GM19023 (cell line): ENCODE measurements at regions not wholly inside any gene's neighbourhood (a gene's known extent, or its start where the extent isn't known, plus 50 kb on each side); places are given as distances from the start of the nearest gene placed in this dataset.
"Not testable (repeated sequence)": the region's sequence is repeated elsewhere in the genome, so short reads cannot be mapped to it uniquely, and the experiment has no call there.

Source experiments
- ATAC-seq: cut with Tn5 transposase; IDR thresholded peaks from one replicate; pipeline ENCODE4 v1.9.1; 2021; ENCODE audit warnings: mild to moderate bottlenecking, moderate library complexity; ENCODE audit not compliant: unreplicated experiment

DNA sequence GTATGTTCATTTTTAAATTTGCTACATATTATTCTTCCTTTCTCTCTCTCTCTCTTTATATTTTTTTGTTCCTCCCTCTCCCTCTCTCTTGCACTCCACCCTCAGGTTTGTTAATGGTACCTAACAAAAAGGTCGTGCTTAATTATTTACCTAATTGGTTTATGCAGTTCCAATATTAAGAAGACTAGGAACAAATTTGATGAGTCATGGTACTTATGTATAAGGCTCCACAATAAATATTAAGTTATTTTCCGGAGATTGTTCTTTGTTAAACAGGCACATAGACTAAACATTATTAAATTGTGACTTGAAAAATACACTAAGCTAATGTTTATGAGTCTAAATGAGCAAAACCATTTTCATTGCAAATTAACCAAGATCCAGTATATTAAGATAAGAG, 1200.8 kb upstream of the ALCAM start:
- no peak for ATAC-seq

DNA sequence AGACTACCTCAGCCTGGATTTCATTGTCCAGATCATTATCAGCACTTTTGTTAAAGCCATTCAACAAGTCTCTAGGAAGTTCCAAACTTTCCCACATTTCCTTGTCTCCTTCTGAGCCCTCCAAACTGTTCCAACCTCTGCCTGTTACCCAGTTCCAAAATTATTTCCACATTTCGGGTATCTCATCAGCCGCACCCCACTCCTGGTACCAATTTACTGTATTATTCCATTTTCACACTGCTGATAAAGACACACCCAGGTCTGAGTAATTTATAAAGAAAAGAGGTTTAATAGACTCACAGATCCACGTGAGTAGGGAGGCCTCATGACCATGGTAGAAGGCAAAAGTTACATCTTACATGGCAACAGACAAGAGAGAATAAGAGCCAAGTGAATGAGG, 1198.3 kb upstream of the ALCAM start:
- ATAC-seq, result no peak

DNA sequence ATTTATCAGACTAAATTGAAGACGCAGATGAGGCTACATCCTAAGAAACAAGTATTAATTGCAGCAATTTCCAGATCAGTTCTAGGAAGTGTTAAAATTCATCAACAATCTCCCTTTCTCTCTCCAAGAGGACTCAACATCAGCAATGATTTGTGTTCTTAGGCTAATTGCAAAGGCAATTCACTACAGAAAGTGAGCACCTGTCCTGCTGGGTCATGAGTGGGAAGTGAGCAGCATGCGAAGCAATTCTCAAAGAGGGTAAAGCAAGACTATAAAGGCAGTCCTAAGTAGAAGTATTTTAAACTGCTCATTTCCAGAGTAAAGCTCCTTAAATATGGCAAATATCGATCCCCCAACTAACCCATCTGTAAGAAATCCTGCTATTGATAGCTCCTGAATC, 1191.0 kb upstream of the ALCAM start:
- no peak for ATAC-seq

DNA sequence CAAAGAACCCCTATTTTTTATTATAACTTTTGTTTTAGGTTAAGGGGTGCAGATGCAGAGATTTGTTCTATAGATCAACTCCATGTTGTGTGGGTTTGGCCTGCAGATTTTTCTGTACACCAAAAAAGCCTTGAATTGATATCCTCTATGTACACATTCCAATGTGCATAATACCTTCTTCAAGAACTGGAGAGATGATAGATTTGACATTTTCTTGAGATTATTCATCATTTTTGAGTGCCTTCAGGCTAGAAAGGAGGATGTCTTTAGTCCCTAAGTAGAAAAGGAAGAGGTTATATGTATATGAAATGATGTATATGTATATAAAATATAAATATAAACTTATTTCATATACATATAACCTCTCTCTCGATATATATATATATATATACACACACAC, 1190.0 kb upstream of the ALCAM start:
- ATAC-seq, result no peak

DNA sequence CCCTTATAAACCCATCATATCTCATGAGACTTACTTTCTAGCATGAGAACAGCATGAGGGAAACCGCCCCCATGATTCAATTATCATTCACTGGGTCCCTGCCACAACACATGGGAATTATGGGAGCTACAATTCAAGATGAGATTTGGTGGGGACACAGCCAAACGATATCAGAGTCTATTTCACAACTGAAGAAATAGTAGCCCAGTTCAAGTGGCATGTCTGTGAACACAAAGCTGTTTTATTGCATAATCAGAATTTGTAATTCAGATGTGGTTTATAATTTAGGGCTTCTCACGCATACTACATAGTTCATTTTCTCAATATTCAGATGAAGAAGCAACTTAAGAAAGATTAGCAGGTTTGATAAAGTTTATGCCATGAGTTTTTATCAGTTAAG, 1188.0 kb upstream of the ALCAM start:
- no peak for ATAC-seq

DNA sequence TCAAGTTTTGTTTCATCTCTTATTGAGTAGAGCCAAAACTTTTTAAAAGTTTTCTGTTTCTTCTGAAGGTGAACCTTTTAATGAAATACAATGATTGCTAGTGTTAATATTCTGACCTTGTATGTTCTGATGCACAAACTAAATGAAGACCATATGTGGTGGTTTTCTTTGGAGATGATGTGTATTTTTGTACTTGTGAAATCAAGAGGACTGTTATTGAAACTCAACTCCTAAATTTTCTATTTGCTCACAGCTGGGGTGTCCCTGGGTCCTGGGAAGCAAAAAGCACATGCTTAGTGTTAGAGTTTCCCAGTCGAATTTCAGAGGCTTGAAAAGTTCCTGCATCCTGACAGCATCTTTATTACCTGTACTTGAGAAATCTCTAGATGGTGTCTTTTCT, 1185.8 kb upstream of the ALCAM start:
- ATAC-seq, result no peak

DNA sequence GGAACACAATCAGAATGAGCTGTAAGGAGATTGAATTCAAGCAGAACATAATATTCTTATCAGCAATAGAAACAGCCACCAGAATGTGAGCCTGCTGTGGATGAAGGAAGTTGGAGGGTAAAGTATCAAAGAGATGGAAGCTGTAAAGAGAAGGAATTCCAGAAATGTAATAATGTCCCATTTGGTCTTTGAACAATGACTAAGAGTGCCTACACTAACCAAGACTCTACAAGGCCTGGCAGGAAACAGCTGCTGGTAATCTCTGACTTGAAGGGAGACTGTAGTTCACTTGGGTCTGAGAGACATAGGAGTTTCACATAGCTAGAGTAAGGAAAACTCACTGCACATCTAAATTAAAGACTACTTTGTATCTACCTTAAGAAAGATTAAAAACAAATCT, 1176.0 kb upstream of the ALCAM start:
- no peak for ATAC-seq

DNA sequence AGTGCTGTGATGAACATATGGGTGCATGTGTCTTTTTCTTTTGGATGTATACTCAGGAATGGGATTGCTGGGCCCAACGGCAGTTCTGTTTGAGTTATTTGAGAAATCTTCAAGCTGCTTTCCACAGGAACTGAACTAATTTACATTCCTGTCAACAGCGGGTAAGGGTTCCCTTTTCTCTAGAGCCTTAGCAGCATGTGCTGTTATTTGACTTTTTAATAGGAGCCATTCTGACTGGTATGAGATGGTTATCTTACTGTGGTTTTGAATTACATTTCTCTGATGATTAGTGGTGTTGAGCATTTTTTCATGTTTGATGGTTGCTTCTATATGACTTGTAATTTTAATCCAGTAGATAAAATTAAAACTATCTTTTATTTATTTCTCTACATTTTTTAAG, 1168.6 kb upstream of the ALCAM start:
- no peak for ATAC-seq

DNA sequence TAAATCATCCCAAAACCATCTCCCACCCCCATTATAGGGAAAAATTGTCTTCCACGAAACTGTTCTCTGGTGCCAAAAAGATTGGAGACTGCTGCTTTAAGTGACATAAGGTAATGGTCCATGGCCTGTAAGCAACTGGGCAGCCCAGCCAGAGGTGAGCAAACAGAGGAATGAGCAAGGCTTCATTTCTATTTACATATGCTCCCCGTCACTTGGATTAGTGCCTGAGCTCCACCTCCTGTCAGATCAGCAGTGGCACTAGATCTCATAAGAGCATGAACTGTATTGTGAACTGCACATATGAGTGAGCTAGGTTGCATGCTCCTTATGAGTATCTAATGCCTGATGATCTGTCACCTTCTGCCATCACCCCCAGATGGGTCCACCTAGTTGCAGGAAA, 1159.8 kb upstream of the ALCAM start:
- ATAC-seq, result no peak

DNA sequence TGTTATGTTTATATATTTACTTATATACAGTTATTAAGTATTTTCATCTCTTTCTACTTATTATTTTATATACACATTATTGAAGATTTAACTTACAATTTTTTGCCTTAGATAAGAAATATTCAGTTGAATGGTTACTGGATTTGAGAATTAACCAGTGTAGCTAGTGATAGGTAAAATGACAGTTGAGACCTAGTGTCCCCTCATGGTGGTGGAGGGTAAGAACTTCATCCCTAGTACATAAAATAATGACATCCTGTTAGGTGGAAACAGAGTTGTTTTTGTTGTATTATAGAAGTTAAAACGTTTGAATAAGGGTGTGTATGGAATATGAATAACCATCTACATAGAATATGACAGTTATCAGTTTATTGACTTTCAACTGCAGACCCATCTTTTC, 1152.4 kb upstream of the ALCAM start:
- no peak for ATAC-seq

DNA sequence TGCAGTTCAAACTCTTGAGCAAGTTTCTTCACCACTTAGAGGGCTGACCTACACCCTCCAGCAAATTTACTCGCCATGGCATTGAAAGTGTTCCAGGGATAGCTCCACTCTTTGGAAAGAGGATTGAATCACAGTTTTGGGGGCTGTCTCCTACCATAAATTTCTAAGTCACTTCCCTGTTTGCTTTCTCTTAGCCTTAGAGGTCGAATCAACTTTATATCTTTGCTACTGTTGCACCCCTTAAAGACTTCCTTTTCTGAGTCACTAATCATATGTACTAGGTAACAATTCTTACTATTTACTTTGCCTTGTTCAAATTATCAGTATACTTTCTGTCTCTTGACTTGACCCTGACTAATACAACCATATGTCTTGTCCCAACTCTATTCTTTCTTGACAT, 1151.8 kb upstream of the ALCAM start:
- ATAC-seq, result no peak

DNA sequence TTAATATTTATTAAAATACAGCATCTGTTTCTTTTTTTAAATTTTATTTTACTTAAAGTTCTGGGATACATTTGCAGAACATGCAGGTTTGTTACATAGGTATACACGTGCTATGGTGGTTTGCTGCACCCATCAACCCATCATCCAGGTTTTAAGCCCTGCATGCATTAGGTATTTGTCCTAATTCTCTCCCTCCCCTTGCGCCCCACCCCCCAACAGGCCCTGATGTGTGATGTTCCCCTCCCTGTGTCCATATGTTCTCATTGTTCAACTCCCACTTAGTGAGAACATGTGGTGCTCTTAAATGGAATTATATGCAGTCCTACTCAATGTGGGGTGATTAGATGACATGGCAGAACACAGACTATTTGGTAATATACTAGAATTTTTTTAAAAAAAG, 1147.7 kb upstream of the ALCAM start:
- not testable (repeated sequence) for ATAC-seq

DNA sequence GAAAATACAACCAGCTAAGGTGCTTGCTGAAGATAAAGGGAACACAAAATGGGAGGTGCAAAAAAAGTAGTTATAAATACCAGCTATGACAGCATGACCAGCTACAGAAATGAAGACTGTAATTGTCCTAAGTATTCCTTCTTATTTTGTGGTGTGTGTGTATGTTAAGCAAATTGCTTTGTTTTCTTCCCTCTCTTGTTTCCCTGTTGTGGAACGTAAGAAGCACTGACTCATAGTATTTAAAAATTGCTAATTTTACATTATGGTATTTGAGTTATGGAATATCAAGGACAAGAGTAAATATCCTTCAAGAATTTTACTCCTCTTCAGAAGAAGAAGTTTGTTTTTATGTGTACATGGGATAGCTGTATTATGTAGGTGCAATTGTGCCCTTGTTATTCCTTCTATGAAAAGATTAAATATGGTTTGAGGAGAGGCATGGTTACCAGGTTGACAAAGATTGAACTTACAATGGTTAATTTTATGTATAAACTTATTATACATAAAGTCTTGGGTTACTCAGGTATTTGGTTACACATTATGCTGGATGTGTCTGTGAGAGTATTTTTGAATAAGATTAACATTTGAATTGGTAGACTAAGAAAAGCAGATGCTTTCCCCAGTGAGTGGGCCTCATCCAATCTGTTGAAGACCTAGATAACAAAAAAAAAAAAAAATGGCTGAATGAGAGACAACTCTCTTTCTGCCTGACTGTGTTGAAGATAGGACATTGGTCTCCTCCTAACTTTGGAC, 1132.1 kb upstream of the ALCAM start:
- ATAC-seq, result no peak

DNA sequence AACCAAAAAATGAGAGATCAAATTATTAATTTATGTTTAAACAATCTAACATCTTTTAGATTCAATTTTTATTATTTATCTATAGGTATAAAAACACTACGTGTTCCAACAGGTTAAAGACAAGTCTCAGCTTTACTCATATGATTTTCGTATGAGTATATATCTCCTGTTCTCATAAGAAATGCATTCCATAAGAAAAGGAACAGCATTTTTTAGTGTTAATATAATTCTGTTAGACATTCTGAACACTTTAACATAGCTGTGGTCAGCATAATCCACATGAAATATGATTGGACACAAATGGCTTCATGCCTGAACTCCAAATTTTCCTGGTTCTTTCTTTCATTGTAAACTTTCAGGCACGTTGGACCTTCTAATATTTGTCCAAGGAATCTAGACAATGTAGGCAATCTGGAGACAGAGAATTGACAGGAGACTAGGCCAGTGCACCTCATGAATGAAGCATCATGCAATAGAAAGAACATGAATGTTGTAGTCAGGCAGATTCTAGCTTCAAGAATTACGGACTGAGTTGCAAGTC, 1122.0 kb upstream of the ALCAM start:
- ATAC-seq, result no peak

DNA sequence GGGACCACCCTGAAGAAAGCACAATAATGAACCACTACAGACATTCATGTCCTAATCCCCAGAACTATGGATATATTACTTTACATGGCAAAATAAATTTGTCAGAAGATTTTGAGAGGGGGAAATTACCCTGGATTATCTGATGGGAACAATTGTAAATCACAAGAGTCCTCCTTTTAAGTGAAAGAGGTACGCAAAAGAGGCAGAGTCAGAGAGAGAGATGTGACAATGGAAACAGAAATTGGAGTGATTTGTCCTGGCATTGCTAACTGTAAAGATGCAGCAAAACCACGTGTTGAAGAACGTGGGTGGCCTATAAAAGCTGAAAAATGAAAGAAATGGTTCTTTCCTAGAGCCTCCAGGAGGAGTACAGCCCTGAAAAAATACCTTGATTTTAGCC, 1121.4 kb upstream of the ALCAM start:
- no peak for ATAC-seq

DNA sequence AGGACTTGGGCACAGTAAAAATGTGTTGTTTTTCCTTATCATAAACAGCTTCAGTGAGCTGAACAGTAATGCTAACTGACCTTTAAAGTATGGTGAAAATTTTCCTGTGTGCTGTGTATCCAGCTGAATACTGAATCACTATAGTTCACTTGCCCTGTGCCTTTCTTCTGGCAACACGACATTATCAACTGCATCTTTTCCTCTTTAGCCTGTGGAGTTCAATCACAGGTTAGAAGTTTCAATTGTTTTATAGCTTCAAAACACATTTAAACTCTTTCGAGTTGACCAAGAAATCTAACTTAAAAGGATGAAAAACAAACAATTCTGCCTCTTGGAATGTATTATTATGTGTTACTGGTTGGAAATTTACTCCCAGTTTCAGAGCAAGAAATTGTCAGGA, 1120.7 kb upstream of the ALCAM start:
- ATAC-seq, result no peak

DNA sequence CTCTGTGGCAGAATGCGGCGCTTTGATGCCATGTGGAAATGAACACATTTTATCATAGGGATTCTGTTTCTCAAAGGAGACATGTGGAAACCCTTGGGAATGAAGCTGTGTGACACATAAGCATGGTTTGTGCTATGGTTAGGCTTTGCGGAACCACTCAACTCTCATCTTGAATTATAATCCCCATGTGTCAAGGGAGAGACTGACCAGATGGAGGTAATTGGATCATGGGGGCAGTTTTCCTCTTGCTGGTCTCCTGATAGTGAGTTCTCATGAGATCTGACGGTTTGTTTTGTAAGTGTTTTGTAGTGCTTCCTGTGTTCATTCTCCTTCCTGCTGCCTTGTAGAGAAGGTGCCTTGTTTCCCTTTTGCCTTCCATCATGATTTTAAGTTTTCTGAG, 1109.2 kb upstream of the ALCAM start:
- no peak for ATAC-seq

DNA sequence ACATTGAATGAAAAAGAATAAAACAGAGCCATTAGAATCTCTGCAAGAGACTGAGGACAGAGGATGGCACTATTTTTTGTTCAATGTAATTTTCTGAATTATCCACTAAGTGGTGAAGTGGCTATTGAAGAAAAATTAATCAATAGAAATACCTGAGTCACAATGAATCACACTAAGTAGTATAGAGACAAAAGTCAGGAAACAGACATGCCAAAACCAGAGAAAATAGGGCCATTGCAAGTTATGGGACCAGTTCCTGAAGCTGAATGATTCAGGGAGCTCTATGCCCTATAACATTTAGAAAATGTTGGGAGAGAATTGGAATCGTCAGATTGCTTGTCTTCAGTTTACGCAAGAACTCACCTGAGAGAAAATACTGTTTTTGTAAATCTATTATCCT, 1103.2 kb upstream of the ALCAM start:
- no peak for ATAC-seq

DNA sequence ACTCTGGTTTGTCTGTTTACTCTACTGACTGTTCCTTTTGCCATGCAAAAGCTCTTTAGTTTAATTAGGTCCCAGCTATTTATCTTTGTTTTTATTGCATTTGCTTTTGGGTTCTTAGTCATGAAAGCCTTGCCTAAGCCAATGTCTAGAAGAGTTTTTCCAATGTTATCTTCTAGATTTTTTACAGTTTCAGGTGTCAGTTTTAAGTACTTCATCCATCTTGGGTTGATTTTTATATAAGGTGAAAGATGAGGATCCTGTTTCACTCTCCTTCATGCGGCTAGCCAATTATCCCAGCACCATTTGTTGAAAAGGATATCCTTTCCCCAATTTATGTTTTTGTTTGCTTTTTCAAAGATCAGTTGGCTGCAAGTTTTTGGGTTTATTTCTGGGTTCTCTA, 1100.5 kb upstream of the ALCAM start:
- not testable (repeated sequence) for ATAC-seq

DNA sequence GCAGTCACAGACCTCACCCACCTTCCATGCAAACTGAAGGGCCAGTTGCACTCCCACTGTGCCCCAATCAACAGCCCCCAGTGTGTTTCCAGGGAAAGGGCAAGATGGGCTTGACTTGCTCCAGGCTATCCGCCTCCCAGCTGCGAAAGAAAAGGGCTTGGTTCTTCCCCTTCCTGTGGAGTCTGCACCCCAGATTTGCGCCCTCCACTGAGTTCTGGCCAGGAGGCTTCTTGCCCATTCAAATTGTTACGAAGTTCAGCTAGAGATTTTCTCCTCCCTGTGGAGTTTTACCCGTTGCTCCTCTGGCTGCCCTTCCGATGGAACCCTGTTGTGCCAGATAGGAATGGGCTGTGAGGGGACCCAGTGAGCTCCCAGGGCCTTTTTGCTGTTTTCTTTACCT, 1096.9 kb upstream of the ALCAM start:
- no peak for ATAC-seq

DNA sequence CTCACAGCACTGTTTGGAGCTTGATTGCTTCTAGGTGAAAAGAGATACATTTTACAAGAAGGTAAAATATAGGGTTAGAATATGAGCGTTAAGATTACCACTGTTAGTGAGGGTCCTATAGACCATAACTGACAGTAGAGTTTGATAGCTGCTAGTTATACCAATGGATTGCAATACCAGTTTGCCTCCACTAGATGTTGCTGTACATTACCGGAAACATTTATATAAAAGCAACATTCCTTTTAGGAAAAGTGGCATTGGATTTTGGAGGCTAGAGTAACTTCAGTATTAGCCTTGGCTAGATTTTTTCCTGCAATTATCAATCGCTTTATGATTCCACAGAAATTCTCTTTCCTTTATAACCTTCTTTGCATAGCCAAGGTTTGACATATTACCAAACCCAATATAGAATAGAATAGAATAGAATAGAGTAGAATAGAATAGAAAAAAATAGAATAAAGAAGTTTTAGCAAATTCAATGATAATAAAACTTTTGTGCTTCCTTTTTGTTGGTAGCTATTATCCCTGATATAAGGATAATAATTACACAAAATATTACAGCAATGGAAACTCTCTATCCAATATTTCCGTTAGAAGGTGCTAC, 1093.6 kb upstream of the ALCAM start:
- ATAC-seq, result peak; percentile 62

DNA sequence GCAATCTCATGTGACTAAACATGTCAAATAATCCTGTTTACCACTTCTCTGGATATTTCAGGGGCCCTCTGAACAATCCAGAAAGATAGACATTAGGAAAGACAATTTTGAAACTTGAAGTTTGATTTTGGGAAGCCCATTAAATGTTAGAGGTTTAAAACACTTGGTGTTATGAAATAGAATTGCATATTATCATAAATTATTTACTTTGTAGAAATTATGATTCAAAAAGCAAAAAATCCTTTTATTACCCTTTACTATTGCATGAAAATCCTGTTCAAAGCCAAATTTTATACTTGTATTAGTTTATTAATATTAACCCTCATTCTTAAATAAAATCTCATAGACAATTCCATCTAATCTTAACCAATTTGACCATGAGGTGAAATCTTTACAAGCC, 1091.5 kb upstream of the ALCAM start:
- no peak for ATAC-seq

DNA sequence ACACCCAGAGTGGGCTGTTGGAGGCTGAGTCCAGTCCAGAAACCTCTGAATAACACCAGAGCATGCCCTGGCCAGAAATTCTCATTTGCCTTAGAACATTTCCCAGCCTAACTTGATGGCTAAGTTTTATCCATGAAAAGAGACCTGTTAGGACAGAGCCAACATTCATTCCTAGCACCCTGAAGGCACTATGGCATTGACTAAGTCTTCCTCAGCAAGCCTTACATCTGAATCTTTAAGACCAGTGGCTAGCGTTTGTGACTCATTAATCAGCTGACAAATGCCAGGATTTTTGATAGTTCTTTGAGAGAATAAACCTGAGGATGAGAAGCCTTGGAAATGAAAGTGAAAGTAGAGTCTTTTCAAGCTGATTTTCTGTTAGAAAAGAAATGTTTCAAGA, 1087.1 kb upstream of the ALCAM start:
- ATAC-seq, result no peak
